Stimulated activated CD8-positive, alpha-beta memory T cell treated with anti-CD3 and anti-CD28 coated beads, Interleukin-4, amount 100 ng/mL, for 1 hour (primary cell): ENCODE measurements at regions not wholly inside any gene's neighbourhood (a gene's known extent, or its start where the extent isn't known, plus 50 kb on each side); places are given as distances from the start of the nearest gene placed in this dataset.

Experiments used
- DNase-seq, 2 donors: peaks; one replicate each; pipeline ENCODE4 v3.0.0-alpha.2; 2020; ENCODE audit warnings: low read depth in 2 of 2, low spot score in 1 of 2

DNA sequence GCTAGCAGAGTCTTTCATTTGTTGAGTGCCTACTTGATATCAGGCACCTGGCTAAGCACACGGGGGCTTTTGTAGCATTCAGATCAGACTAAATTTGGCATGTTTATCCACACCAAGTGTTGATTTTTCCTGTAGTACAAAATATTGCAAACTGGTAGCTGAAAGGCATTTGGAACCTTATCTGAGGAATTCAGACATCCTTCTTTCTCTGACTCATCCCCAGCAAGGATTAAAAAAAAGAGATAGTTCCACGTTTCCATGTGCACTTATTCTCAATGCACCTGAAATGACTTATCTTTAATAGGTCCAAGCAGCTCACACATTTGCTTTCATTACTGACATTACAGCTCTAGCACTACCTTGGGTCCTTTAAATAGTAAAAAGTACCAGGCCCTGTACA lies 786.0 kb upstream of the GRM7 start:
- no peak for DNase-seq

DNA sequence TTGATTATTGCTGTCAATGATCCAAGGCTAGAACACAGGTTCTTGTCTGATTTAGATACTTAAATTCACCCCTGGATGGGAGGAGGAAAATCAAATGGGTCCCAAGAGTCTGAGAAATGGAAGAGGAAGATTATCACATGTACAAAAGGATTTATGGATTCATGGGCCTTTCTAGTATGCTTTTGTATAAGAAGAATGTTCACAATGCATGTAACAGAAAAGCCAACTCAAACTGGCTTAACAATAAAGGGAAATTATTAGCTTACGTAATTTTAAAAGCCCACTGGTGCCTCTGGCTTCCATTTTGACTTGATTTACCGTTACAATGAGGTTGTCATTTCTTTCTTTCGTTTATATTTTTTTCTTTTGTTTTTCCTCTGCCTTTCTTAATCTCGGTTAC lies 782.5 kb upstream of the GRM7 start:
- no peak for DNase-seq

DNA sequence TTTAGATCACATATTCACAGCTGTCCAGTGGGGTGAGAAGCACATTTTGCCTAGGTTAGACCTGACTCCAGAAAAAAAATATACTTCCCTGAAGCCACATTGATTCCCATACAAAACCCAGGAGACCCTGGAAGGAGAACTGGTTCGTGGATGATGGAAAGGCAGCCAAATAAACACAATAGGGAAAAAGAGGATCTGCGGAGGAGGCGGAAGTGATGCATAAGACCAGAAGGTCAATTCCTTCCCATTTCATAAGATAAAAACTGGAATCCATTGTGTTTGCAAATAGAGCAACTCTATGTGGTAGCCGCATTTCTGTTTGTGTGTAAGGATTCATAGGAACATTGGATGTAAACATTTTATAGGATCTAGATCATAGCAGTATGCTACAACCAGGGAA lies 781.9 kb upstream of the GRM7 start:
- DNase-seq = no peak

DNA sequence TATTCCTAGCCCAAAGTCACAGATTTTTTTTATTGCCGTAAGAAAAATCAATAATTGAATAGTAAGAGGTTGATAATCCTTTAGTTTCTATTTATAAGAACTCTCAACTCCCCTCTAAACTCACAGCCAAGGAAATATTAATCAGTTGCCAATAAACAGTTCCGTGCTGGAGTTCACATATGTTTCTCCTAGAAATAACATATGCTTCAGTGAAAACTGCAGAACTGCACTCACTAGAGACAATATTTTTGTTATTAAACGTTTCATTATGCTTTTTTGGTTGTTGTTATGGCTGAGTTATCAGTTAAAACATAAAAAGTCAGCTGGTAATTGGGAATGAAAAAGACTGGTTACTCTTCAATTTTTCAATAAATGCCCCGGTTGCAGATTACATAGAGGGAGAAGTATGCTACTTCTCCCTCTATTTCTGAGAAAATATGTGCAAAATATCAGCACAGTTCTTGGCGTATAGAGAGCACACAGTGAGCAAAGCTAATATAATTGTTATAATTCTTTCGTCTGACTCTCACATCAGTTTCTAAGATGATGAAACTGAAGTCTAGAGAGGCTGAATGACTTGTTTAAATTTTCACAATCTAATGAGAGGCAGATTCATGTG lies 781.2 kb upstream of the GRM7 start:
- no peak for DNase-seq

DNA sequence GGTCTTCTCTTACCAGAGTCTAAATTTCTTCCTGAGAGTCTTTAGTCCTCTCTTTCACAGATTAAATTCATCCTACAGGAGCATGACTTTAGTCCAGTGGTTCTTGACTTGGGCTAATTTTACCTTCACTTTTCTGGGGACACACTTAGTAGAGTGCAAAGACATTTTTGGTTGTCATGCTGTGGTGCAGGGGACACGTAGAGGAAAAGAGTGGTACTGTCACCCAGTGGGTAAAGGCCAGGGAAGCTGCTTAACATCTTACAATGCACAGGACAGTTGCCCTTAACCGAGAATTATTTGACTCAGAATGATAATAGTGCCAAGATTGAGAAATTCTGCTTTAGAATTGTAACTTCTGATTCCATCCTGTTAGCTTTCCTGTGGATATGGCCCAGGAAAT lies 772.5 kb upstream of the GRM7 start:
- no peak for DNase-seq

DNA sequence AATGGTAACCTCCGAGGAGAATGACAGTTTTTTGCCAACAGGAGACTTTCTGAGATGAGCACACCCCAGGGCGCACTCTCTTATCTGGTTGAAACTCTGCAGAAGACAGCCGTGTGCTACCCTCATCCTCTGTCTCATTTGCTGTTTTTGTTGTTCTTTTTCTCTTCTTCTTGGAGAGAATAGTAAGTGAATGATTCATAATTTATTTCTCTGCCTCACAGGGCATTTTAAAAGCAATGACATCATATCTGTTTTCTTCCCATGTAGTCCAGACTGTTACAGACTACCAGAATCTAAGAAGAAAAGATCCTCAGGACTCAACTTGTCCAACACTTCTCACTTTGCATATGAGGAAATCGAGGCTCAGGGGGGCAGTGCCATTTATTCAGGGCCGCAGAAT lies 771.1 kb upstream of the GRM7 start:
- no peak for DNase-seq

DNA sequence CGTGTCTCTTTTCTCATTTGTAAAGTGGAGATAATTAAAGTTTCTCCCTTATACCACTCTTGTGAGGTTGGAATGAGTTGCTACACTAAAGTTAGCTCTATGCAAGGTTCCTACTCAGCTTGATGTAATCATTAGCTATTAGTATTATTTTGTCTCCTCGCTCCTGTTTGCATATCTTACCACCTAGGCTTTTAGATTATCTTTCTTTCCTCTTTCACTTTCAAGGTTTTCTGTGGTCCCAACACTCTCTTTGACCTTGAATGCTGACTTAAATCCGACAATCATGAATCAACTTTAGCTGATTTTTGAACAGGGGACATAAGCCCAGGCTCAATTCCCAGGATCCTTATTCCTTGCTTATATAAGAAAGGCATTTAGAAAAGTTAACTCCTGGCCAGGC lies 769.7 kb upstream of the GRM7 start:
- no peak for DNase-seq

DNA sequence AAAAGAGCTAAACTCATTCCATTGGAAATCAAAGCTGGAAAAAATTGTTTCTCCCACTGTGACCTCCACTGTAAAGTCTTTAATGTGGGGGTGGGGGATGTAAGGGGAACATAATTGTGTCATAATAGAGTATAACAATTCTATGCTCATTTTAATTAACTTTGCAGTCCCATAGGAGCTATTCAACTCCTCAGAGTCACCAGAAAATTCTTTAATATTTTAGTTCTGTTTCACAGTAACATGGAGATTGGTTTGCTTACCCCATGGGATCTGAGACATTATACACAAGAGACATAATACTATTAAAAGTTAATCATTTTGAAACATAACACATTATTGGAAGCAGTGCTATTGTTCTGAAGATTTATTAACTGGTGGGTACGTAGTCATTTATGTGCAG lies 765.9 kb upstream of the GRM7 start:
- no peak for DNase-seq

DNA sequence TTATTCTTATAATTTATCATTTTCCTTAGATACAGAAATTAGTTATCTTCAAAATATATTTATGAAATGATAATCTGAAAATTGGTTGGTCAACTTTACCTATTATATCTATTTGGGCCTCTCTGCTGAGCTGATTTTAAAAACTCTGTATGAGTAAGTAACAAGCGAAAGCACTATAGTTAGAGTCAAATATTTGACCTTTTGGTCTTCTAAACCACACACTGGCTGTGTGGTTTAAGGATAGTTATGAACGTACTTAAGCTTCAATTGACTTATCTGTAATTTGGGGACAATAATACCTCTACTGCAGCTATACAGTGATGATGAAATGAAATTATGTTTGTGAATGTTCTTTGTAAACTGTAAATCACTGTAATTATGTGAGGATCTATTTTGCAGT lies 763.9 kb upstream of the GRM7 start:
- DNase-seq = no peak

DNA sequence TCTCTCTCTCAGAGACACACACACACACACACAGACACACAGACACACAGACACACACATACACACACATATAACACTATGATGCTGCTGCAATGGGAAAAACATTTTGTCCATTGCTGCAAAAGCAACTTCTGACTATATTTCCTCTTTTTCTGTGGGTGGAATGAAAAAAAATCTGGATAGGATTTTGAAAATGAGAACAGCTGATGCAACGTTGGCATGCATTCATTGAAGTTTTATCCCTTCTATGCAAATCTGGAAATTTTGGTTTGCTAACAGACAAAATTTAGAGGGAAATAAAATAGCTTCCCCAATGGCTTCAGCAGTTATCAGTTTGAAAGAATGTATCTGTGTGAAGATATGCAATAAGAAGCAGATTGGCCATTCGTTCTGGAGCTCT lies 763.4 kb upstream of the GRM7 start:
- DNase-seq = no peak

DNA sequence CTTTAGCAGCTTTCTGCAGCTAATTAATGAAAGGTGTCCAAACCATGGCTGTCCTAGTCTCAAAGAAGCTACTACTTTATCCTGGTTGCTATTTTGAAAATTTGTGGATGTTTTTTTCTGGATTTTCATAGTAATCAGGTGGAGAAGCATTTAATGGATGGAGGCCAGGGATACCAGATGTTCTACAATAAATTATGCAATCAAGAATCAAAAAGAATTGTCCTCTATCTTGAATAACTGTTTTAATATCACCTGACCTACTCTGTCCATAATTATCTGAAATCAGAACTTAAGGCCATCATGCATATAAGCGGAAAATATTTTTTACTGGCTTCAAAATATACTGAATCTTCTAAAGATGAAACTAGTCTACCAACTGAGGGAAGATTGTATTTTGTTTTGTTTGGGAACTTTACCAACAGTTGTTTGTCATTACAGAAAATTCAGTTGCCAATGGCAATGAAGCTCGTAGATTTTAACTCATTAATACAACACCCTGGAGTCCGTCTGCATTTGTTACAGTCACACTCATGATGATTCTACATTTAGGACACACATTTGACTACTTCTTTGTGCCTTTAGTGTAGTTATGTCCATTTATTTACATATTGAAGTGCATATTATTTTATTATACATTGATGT lies 762.3 kb upstream of the GRM7 start:
- DNase-seq = no peak

DNA sequence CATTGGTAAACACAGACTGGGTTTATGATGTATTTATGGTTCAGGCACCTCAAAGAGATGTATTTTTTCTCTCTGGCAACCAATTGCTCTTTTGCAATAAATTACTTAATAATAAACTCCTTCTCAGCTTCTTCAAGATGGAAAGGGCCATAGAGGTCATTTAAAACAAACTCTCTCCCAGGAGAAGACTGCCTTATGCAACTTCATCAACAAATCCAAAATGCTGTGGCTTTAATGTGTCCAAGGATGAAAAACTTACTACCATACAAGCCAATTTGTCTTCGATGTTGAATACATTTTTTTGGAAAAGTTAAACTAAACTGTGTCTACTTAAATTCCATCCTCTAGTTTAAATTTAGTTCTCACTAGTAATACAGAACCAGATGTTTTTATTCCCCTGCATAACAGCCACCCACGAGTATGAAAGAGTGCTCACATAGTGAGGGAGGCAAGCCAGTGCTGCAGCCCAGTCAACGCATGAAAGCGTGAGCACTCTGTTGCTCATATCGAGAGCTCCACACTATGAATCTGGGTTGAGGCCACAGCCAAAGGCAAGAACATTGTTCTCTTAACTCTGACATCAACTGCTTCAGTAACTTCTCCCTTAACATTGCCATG lies 761.3 kb upstream of the GRM7 start:
- DNase-seq = no peak

DNA sequence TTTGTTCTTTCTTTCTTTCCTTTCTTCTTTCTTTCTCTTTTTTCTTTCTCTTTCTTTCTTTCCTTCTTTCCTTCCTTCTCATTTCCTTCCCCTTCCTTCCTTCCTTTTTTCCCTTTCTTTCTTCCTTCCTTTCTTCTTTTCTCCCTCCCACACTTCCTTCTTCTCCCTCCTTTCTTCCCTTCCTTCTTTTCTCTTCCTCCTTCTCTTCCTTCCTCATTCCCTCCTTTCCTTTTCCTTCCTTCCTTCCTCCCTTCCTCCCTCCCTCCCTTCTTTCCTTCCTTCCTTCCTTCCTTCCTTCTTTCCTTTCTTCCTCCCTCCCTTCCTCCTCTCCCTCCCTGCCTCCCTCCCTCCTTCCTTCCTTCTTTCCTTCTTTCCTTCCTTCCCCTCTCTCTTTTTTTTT lies 755.7 kb upstream of the GRM7 start:
- DNase-seq = no peak

DNA sequence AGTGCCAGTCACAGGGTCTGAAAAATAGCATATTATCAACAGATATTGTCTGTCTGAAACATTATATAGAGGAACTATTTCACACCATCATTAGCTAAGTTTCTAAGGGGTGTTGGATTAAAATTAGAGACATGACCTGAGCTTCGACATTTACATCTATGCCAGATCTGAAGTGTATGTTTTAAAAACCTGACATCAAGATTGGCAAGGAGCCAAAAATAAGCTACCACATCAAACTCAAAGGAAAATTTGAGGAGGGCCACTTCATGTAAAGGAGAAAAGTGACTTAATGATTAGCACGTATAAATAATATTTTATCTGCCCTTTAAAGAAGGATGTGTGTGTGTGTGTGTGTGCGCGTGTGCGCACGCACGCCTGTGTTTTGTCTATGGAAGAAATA lies 752.0 kb upstream of the GRM7 start:
- no peak for DNase-seq

DNA sequence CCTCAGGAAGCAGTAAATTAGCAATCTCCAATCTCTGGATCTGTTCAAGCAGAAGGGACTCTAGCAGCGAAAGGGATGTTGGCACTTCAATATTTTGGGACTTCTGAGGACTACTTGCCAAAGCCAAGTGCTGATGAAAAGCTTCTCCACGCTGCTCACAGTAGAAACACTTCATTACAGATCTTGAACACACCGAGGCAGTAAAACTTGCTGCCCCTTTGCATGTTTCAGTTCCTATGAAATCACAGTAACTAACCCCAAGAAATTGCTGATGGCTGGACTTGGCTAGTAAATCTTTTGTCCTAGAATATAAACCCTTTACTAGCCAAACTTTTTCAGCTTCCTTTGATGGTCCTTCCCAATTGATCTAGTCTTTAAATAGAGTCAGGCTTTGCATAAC lies 750.5 kb upstream of the GRM7 start:
- no peak for DNase-seq

DNA sequence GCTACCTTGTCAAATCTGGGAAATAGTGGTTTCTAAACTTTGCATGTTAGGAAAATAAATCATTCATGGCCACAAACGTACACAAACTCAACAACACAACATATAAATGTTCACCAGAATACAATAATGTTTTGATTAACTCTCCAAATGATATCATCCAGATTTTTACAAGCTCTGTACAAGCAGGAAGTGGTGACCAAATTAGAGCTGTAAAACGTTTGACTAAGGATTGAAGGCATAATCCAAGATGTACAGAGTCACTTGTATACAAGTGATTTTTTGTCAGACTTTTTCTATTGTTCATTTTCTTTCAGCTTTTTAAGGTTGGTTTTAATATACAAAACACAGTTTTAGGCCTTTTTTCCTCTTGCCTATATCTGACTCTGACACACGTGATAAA lies 748.4 kb upstream of the GRM7 start:
- DNase-seq = no peak

DNA sequence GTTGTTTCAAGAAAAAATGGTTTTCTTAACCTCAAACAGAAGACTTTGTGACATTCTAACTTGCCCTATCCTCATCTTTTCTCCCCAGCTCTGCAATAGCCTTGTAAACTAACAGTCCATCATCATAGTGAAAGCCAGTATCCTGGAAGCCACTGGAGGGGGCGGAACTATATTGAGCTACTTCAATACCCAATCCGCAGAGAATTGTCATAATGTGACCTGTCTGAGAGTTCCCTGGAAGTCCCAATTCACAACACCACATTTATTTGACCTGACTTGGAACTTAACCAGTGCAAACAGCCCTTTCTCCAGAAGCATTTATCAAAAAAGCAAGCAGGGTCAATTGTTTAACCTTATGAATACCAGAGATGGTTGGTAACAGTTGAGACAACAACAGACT lies 747.6 kb upstream of the GRM7 start:
- DNase-seq = no peak

DNA sequence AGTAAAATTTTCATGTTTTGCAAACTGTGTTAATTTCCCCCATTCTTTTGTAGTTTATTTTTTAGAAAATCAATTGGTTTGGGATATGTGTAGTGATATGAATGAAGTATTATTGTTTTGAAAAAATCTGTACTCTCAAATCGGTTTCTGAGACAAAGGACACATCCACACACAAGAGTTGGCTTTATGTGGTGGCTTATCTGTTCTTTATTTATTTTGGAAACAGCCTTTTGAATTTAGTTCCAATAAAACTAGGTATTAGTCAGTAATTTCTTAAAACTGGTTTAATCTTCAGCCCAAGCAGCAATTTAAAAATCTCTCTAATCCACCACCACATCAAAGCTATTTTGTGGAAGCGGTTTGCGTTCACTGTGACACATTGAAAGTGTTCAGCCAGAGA lies 741.5 kb upstream of the GRM7 start:
- no peak for DNase-seq

DNA sequence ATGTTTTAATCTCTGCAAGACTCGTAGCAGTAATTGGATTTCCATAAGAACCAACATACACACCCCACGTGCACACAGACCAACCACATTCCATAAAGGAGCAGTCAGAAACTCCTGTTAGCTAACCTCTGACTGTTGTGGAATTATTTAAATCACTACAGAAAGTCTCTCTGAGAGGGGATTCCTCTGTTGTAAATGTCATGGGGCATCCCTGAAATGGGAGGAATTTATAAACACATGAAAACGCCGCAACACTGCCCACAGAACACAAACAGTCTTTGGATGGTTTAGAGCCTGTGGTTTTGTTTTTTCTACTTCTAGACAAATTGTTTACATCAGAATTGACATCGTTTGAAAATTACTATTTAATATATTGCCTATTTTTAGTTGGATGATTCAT lies 740.1 kb upstream of the GRM7 start:
- no peak for DNase-seq

DNA sequence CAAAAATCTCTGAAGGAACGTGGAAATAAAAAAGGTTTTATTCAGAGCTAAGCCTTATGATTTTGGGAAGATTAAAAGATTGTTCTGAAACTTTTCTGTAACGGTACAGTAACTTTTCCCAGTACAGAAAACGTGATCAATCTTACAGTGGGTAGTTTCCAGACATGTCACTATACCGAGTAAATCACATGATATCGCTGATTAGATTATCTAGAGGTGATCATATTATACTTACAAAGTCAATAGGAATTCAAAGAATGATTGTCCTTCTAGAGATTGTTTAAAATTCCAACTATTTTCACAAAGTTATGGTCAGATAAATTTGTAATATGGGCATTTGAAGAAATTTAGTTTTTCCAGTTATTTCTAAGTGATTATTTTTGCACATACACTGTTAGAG lies 736.0 kb upstream of the GRM7 start:
- DNase-seq = no peak

DNA sequence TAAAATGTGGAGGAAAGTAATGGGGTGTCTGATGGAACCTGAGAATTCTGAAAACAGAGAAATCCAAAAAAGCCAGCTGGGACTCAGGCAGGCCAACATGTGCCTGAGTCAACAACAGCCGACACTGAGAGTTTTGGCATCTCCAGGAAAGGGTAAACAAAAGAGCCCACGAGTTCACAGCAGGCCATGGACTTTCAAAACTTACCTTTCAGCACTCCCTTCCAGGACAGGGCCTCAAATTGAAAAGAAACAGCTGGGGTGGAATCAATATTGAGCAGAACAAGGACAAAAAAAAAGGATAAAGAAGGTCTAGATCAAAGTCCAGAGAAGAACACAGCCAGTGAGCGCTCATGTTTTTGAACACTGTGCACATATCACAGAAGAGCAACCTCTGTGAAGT lies 735.4 kb upstream of the GRM7 start:
- DNase-seq = no peak

DNA sequence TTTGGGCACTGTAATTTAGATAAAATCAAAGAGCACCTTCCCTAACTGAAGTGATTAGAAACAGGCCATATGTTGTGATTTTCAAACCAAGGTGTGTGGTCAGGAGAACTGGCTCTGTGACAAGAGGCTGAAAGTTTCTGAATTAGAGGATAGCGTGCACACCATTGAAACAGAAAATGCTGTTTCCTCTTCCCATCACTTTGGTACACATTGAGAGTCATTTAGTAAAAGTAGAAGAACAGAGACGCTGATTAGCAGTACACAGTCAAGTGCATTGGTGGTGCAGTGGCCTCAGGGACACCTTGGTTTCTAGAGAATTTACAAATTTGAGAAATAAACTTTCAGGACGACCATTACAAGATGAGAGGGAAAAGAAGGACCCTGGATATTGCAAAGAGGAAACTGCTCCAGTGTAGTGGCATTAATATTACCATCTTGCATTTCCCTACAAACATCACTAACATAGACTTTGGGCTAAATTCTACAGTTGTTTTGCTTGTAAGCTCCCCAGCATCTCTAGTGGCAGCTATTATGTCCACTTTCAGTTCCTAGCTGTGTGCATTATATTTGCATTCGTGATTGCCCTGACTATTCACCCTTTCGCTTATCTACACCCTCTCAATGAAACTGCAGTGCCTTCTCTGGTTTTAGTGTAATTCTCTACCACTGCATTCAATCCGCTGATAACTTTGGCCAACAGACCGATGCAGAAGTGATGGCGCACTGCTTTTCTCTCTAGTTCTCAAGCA lies 728.1 kb upstream of the GRM7 start:
- no peak for DNase-seq
